ENCODE measurements at regions not wholly inside any gene's neighbourhood (a gene's known extent, or its start where the extent isn't known, plus 50 kb on each side); places are given as distances from the start of the nearest gene placed in this dataset.

GRCh38 chr10:22765660-22766547 lies 51.5 kb upstream of the PIP4K2A start:
- no peak for DNase-seq (ENCODE audit: low read depth)

GRCh38 chr10:22764639-22765038 lies 50.3 kb upstream of the PIP4K2A start:
- DNase-seq (ENCODE audit: low read depth): no peak

Data from activated gamma-delta T cell treated with anti-CD3 and anti-CD28 coated beads, Interleukin-2, amount 50 U/mL, for 16 hours (primary cell).